ENCODE measurements at regions not wholly inside any gene's neighbourhood (a gene's known extent, or its start where the extent isn't known, plus 50 kb on each side); places are given as distances from the start of the nearest gene placed in this dataset.

DNA sequence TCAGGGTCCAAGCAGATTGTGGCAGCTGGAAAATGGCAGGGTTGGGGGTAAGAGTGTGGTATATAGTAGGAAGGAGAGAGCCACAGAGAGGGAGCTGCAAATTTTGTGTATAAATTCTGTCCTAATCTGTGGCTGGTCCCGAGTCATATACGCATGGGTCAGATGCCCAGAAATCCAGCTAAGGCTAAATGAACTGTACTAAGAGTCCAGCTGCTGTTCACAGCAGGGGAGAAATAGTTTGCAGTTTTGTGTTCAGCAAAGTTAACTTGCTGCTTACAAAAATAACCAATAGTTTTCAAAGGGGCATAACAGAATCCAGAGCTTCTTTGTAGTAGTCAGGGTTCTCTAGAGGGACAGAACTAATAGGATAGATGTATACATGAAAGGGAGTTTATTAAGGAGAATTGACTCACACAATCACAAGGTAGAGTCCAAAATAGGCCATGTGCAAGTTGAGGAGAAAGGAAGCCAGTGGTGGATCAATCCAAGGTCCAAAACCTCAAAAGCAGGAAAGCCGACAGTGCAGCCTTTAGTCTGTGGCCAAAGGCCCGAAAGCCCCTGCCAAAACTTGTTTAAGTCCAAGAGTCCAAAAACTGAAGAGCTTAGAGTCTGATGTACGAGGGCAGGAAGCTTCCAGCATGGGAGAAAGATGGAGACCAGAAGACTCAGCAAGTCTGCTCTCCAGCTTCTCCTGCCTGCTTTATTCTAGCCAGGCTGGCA lies 146.1 kb upstream of the KBTBD8 start:
- no peak overlapping the region for H3K4me3 ChIP-seq (ENCODE audit: low read depth, low read length)
- DNase-seq (ENCODE audit: low read depth), result no peak
- TF ChIP-seq, protein P1, sequence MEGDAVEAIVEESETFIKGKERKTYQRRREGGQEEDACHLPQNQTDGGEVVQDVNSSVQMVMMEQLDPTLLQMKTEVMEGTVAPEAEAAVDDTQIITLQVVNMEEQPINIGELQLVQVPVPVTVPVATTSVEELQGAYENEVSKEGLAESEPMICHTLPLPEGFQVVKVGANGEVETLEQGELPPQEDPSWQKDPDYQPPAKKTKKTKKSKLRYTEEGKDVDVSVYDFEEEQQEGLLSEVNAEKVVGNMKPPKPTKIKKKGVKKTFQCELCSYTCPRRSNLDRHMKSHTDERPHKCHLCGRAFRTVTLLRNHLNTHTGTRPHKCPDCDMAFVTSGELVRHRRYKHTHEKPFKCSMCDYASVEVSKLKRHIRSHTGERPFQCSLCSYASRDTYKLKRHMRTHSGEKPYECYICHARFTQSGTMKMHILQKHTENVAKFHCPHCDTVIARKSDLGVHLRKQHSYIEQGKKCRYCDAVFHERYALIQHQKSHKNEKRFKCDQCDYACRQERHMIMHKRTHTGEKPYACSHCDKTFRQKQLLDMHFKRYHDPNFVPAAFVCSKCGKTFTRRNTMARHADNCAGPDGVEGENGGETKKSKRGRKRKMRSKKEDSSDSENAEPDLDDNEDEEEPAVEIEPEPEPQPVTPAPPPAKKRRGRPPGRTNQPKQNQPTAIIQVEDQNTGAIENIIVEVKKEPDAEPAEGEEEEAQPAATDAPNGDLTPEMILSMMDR (conservative IDR thresholded peaks at IDR 0.05; ENCODE audit: low read depth, low read length), result no peak

- no peak for DNase-seq (ENCODE audit: low read depth)
- TF ChIP-seq, protein P1 (conservative IDR thresholded peaks at IDR 0.05; ENCODE audit: low read depth, low read length), result no peak
- H3K4me3 ChIP-seq (ENCODE audit: low read depth, low read length), result no peak overlapping the region
Measured at GRCh38 chr3:66854601-66855151, 143.4 kb upstream of the KBTBD8 start.

DNA sequence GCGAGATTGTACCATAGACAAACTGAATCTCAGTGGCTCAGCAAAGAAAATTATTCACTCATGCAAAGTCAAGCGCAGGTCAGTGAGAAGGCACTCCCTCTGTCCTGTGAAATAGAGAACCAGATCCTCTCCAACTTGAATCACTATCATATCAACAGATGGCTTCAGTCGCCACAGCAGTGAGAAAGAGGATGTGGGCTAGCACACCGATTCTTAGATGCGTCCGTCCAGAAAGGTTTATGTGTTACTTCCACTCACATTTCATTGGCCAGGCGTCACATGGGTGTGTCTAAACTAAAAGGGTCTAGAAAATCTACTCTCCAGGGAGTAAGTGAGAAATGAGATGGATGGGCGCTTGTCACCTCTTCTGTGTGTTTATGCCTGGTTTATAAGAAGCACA lies 141.6 kb upstream of the KBTBD8 start:
- TF ChIP-seq, protein P1 (conservative IDR thresholded peaks at IDR 0.05; ENCODE audit: low read depth, low read length), result no peak
- DNase-seq (ENCODE audit: low read depth), result no peak
- H3K4me3 ChIP-seq (ENCODE audit: low read depth, low read length), result no peak overlapping the region

DNA sequence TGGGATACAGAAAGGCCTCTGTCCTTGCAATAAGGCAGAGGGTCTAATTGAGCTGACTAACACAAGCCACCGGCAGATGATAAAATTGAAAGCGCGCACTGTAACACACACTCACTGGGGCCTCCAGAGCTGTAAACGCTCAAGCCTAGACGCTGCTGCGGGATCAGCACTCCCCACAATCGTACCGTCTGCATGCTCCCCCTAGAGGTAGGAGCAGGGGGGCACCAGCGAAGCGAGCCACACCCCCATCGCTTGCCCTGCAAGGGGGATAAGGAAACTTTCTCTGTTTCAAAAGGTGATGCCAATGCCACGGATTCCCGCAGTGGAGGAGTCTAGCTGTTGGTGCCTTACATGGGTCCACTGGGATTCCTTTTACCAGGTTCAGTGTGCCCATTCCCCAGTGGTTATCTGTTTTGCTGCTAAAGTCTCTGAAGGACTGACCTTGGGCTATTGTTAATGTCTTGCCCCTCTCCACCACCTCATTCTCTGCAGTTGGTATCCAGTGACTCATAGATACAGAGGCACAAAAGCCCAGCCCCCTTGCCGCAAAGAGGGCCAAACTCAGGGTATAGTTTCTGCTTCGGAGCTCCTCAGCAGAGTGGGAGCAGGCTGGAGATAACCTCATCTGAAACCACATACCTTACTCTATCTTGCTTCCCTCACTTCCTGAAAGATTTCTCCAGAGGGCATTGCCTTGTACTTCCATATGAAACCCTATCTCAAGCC lies 139.3 kb upstream of the KBTBD8 start:
- TF ChIP-seq, protein P1 (conservative IDR thresholded peaks at IDR 0.05; ENCODE audit: low read depth, low read length), result no peak
- DNase-seq (ENCODE audit: low read depth), result no peak
- H3K4me3 ChIP-seq (ENCODE audit: low read depth, low read length), result no peak overlapping the region

GRCh38 chr3:66860771-66861170 lies 137.3 kb upstream of the KBTBD8 start:
- H3K4me3 ChIP-seq (ENCODE audit: low read depth, low read length), result no peak overlapping the region
- TF ChIP-seq, protein P1 (conservative IDR thresholded peaks at IDR 0.05; ENCODE audit: low read depth, low read length), result no peak
- DNase-seq (ENCODE audit: low read depth), result no peak

DNA sequence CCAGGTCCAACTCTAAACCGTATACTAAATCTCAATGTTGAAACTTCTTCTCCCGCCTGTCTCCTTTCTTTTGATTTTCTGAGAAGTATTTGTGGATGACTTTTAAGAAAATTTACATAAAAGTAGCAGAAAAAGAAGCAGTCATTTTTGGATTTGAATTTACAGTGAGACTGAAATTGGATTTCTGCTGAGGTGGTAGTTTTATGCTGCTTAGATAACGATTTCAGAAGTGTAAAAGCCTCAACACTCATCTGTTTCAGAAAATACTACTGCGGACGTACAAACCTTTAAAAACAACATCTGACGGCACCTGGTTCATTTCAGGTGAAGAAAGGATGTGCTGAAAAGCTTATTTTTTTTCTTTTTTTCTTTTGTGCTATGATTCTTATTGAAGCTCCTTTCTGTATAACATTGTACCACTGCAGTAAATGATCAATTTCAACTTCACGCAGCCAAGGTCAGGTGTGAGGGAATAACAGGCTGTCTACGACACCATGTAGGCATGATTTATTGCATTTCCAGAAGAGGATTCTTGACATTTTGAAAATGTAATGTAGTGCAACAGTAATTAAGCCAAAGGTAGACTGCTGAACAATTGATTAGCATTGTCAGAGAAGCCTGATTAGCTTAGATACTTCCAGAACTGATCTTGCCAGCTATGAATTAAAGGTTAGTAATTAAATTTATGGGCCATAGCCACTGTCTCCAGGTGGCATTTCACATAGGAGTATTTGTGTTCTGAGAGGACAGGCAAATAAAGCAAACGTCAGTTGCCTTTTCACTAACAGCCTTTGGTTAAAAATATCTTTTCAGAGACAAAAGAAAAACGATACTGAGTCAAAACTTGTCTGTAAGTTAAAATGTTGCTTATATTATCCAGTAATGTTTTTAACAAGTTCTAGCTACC lies 134.6 kb upstream of the KBTBD8 start:
- no peak for DNase-seq (ENCODE audit: low read depth)
- TF ChIP-seq, protein P1 (conservative IDR thresholded peaks at IDR 0.05; ENCODE audit: low read depth, low read length), result no peak
- H3K4me3 ChIP-seq (ENCODE audit: low read depth, low read length), result no peak overlapping the region

All from epithelial cell of proximal tubule (primary cell).